PC-3 (cell line): ENCODE measurements at regions not wholly inside any gene's neighbourhood (a gene's known extent, or its start where the extent isn't known, plus 50 kb on each side); places are given as distances from the start of the nearest gene placed in this dataset.

ENCODE experiments used
- CTCF ChIP-seq: fragments of 300-600 bp; sonication (generic); conservative IDR thresholded peaks from 2 replicates; pipeline ENCODE4 v1.5.1; 2017; ENCODE audit warnings: antibody characterized with exemption, low read depth, mild to moderate bottlenecking, low read length
- EZH2 ChIP-seq: fragments of 300-600 bp; sonication (generic); IDR thresholded peaks from one replicate; pipeline ENCODE4 v1.6.1; 2017; ENCODE audit warnings: antibody characterized with exemption, mild to moderate bottlenecking, low read length; ENCODE audit not compliant: unreplicated experiment
- EZH2phosphoT487 ChIP-seq: fragments of 300-600 bp; sonication (generic); IDR thresholded peaks from 2 replicates; pipeline ENCODE4 v1.6.1; 2018; ENCODE audit warnings: mild to moderate bottlenecking, antibody characterized with exemption, low read length, borderline replicate concordance

GRCh38 chr7:1351881-1352625 is 107.2 kb downstream of the MICALL2 start:
- TF ChIP-seq CTCF (no peak), EZH2 (no peak), EZH2phosphoT487 (no peak)
